Esophagus muscularis mucosa (tissue), 4 donors: ENCODE measurements at regions not wholly inside any gene's neighbourhood (a gene's known extent, or its start where the extent isn't known, plus 50 kb on each side); places are given as distances from the start of the nearest gene placed in this dataset.
A peak's percentile ranks its signal among the peaks of the same experiment; 100 is the strongest.

Source experiments
- DNase-seq: peaks from one replicate; pipeline ENCODE4 v3.0.0-alpha.2; 2017; ENCODE audit errors: extremely low spot score
- H3K27ac ChIP-seq, 4 donors: fragments of 200-600 bp; sonication (generic); replicated peaks in 1 of 4; 1 replicate in 3 of 4; 2 replicates in 1 of 4; pipeline ENCODE4 v1.5.1; 2016 to 2019; ENCODE audit warnings: mild to moderate bottlenecking in 1 of 4
- H3K27me3 ChIP-seq, 4 donors: fragments of 200-600 bp; sonication (generic); one replicate each; pipeline versions ENCODE4 v1.5.1 to v1.6.0; 2016 to 2019
- H3K36me3 ChIP-seq, 4 donors: fragments of 200-600 bp; sonication (generic); one replicate each; pipeline ENCODE4 v1.5.1; 2016 to 2019
- H3K4me1 ChIP-seq, 4 donors: fragments of 200-600 bp; sonication (generic); one replicate each; pipeline ENCODE4 v1.5.1; 2016 to 2019
- H3K4me3 ChIP-seq, 4 donors: fragments of 200-600 bp; sonication (generic); 1 replicate in 2 of 4; 2 replicates in 2 of 4; pipeline ENCODE4 v1.5.1; 2016 to 2019; ENCODE audit warnings: mild to moderate bottlenecking in 4 of 4, moderate library complexity in 1 of 4
- H3K9me3 ChIP-seq, 4 donors: fragments of 200-600 bp; sonication (generic); 1 replicate in 3 of 4; 2 replicates in 1 of 4; pipeline ENCODE4 v1.5.1; 2016 to 2019
- CTCF ChIP-seq, 3 experiments: fragments of 200-600 bp in 2 of 3; fragments of 450-650 bp in 1 of 3; sonication (generic) in 2 of 3; IDR thresholded peaks; one replicate each; pipeline ENCODE4 v1.5.1; 2017 to 2019; ENCODE audit warnings: antibody characterized with exemption in 3 of 3, mild to moderate bottlenecking in 2 of 3, moderate library complexity in 1 of 3
- EP300 ChIP-seq: sonication (generic); formaldehyde crosslinking; IDR thresholded peaks from one replicate; pipeline ENCODE4 v1.6.1; 2017; ENCODE audit warnings: antibody characterized with exemption
- POLR2A ChIP-seq: fragments of 450-650 bp; IDR thresholded peaks from one replicate; pipeline ENCODE4 v1.6.1; 2017; ENCODE audit warnings: antibody characterized with exemption, moderate library complexity, mild to moderate bottlenecking, low read depth
- POLR2AphosphoS5 ChIP-seq, 2 donors: sonication (generic); formaldehyde crosslinking; IDR thresholded peaks; one replicate each; pipeline ENCODE4 v1.6.1; 2017; ENCODE audit warnings: antibody characterized with exemption in 2 of 2
- WGBS: methylation state at CpG from one replicate; pipeline ENCODE4 v1.1.5; 2018; 5-methylcytosine and 5-hydroxymethylcytosine counted together
- intact Hi-C: fragments of 100-400 bp; cut with DNase I; formaldehyde crosslinking; loops from one replicate; pipeline ENCODE4 v1.15.1; 2023

- DNase-seq, result no peak
- intact Hi-C loops, result no loop called here
- Histone ChIP-seq H3K4me1 (peaks cover under 1 to 12% (median 3%) of the 10 kb centered on the region in 4 donors), H3K27ac (no peak overlapping the region), H3K4me3 (no peak overlapping the region), H3K36me3 (no peaks in the 10 kb centered on the region), H3K27me3 (no peaks in the 10 kb centered on the region), H3K9me3 (no peaks in the 10 kb centered on the region)
- 82% methylated on average over 3 of the region's 3 CpGs for WGBS
- TF ChIP-seq POLR2AphosphoS5 (IDR thresholded peaks at IDR 0.05), result no peak
These were observed 122.1 kb upstream of the SPRY4 start for GRCh38 chr5:142446960-142447279.

GRCh38 chr5:142446131-142446959 lies 121.5 kb upstream of the SPRY4 start:
- WGBS, result 79% methylated on average over 5 of the region's 5 CpGs
- no peak for TF ChIP-seq EP300
- TF ChIP-seq POLR2A, result no peak
- TF ChIP-seq POLR2AphosphoS5 (IDR thresholded peaks at IDR 0.05), result no peak
- TF ChIP-seq CTCF (IDR thresholded peaks at IDR 0.05), result no peak
- Histone ChIP-seq H3K27ac (peak overlapping the region in 2 of 4 donors; percentile 5 to 9), H3K4me3 (no peak overlapping the region), H3K9me3 (no peaks in the 10 kb centered on the region), H3K36me3 (no peaks in the 10 kb centered on the region), H3K4me1 (peaks cover 0 to 14% (median 8%) of the 10 kb centered on the region in 4 donors), H3K27me3 (no peaks in the 10 kb centered on the region)
- no peak for DNase-seq
- intact Hi-C loops, result no loop called here

GRCh38 chr5:142445266-142445665 lies 120.4 kb upstream of the SPRY4 start:
- no peaks in the 10 kb centered on the region for H3K27me3 ChIP-seq
- intact Hi-C loops, result no loop called here

GRCh38 chr5:142441616-142442015 lies 116.8 kb upstream of the SPRY4 start:
- Histone ChIP-seq H3K9me3 (no peaks in the 10 kb centered on the region), H3K4me1 (peaks cover 14 to 31% (median 21%) of the 10 kb centered on the region in 4 donors), H3K4me3 (peak overlapping the region in 1 of 4 donors; percentile 19), H3K36me3 (no peaks in the 10 kb centered on the region), H3K27me3 (no peaks in the 10 kb centered on the region), H3K27ac (peak overlapping the region in 1 of 4 donors; percentile 53)
- no peak for DNase-seq
- WGBS, result 44% methylated on average over 12 of the region's 12 CpGs
- intact Hi-C loops, result loop anchor here (2.0 kb wide), 1 partner anchor 107 kb away; no protein-coding TSS in a partner anchor
- TF ChIP-seq POLR2AphosphoS5 (IDR thresholded peaks at IDR 0.05), result no peak
- no peak for TF ChIP-seq POLR2A
- TF ChIP-seq EP300, result no peak
- peak; percentile 17 to 38 (median 31) for TF ChIP-seq CTCF (IDR thresholded peaks at IDR 0.05)

More at GRCh38 chr5:142445266-142445665, 120.4 kb upstream of the SPRY4 start:
- no peak for DNase-seq
- H3K4me3 ChIP-seq, result no peak overlapping the region
- 80% methylated on average over 5 of the region's 5 CpGs for WGBS
- TF ChIP-seq EP300 (no peak), POLR2AphosphoS5 (IDR thresholded peaks at IDR 0.05) (no peak), POLR2A (no peak), CTCF (IDR thresholded peaks at IDR 0.05) (no peak)
- no peaks in the 10 kb centered on the region for H3K36me3 ChIP-seq
- H3K27ac ChIP-seq, result peak overlapping the region in 1 of 4 donors; percentile 9
- no peaks in the 10 kb centered on the region for H3K9me3 ChIP-seq
- peaks cover 0 to 14% (median 9%) of the 10 kb centered on the region in 4 donors for H3K4me1 ChIP-seq

GRCh38 chr5:142439207-142439860 lies 114.5 kb upstream of the SPRY4 start:
- intact Hi-C loops, result no loop called here
- no peaks in the 10 kb centered on the region for H3K36me3 ChIP-seq
- no peaks in the 10 kb centered on the region for H3K9me3 ChIP-seq
- H3K4me1 ChIP-seq, result peaks cover 14 to 31% (median 17%) of the 10 kb centered on the region in 4 donors
- H3K27me3 ChIP-seq, result no peaks in the 10 kb centered on the region
- DNase-seq, result no peak
- H3K4me3 ChIP-seq, result no peak overlapping the region
- peak overlapping the region in 2 of 4 donors; percentile 43 to 56 for H3K27ac ChIP-seq
- WGBS, result 78% methylated on average over 7 of the region's 7 CpGs
- TF ChIP-seq POLR2A (no peak), POLR2AphosphoS5 (IDR thresholded peaks at IDR 0.05) (peak in 1 of 2 donors; percentile 26)
